ENCODE measurements at regions not wholly inside any gene's neighbourhood (a gene's known extent, or its start where the extent isn't known, plus 50 kb on each side); places are given as distances from the start of the nearest gene placed in this dataset.

DNA sequence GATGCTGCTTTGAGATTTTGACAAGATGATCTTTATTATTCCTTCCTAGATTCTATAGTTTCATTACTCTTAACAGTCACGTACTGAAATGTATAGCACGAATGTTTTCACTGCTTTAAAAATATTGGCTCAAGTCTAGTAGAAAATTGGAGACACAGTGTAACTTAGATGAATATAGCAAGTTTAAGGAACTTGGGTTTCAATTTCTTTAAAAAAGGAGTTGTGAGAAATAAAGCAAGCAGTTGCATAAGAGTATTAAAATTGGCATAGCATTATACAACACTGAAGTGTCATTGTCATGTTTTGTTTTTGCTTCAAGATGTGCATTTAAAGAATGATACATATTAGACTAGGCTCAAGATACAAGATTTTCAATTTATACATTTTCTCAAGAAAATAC is 624.8 kb upstream of the NOVA1 start:
- TF ChIP-seq, protein P1, sequence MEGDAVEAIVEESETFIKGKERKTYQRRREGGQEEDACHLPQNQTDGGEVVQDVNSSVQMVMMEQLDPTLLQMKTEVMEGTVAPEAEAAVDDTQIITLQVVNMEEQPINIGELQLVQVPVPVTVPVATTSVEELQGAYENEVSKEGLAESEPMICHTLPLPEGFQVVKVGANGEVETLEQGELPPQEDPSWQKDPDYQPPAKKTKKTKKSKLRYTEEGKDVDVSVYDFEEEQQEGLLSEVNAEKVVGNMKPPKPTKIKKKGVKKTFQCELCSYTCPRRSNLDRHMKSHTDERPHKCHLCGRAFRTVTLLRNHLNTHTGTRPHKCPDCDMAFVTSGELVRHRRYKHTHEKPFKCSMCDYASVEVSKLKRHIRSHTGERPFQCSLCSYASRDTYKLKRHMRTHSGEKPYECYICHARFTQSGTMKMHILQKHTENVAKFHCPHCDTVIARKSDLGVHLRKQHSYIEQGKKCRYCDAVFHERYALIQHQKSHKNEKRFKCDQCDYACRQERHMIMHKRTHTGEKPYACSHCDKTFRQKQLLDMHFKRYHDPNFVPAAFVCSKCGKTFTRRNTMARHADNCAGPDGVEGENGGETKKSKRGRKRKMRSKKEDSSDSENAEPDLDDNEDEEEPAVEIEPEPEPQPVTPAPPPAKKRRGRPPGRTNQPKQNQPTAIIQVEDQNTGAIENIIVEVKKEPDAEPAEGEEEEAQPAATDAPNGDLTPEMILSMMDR (IDR thresholded peaks at IDR 0.05; ENCODE audit: insufficient read depth, low read depth, low read length), result no peak
- TF ChIP-seq EZH2 (IDR thresholded peaks at IDR 0.05; ENCODE audit: insufficient read depth, low read length), result no peak
